ENCODE measurements at regions not wholly inside any gene's neighbourhood (a gene's known extent, or its start where the extent isn't known, plus 50 kb on each side); places are given as distances from the start of the nearest gene placed in this dataset.

GRCh38 chr21:36564647-36565046 lies 84.7 kb upstream of the CLDN14 start:
- DNase-seq (ENCODE audit: low read depth): no peak
- no peak overlapping the region for H3K4me3 ChIP-seq (ENCODE audit: low read depth, low read length)
- TF ChIP-seq, protein P1, sequence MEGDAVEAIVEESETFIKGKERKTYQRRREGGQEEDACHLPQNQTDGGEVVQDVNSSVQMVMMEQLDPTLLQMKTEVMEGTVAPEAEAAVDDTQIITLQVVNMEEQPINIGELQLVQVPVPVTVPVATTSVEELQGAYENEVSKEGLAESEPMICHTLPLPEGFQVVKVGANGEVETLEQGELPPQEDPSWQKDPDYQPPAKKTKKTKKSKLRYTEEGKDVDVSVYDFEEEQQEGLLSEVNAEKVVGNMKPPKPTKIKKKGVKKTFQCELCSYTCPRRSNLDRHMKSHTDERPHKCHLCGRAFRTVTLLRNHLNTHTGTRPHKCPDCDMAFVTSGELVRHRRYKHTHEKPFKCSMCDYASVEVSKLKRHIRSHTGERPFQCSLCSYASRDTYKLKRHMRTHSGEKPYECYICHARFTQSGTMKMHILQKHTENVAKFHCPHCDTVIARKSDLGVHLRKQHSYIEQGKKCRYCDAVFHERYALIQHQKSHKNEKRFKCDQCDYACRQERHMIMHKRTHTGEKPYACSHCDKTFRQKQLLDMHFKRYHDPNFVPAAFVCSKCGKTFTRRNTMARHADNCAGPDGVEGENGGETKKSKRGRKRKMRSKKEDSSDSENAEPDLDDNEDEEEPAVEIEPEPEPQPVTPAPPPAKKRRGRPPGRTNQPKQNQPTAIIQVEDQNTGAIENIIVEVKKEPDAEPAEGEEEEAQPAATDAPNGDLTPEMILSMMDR (conservative IDR thresholded peaks at IDR 0.05; ENCODE audit: low read depth, low read length): no peak

DNA sequence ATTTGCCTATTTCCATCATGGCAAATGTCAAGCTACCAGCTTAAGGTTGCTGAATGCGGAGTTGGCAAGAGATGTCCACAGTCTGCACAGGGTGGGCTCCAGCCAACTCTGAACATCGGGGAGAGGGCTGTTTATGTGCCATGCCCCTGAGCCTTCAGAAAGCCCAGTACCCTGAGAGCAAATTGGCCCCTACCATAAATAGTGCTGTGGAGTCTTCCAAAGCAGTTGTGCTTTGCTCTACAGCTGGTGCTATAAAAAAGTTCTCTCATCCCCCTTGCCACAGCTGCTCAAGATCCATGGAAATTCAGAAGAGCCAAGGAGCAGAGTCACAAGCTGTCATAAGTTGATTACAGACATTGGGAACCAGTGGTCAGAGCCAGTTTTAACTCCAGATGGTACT lies 85.6 kb upstream of the CLDN14 start:
- no peak for DNase-seq (ENCODE audit: low read depth)
- TF ChIP-seq, protein P1 (conservative IDR thresholded peaks at IDR 0.05; ENCODE audit: low read depth, low read length): no peak
- H3K4me3 ChIP-seq (ENCODE audit: low read depth, low read length): no peak overlapping the region

DNA sequence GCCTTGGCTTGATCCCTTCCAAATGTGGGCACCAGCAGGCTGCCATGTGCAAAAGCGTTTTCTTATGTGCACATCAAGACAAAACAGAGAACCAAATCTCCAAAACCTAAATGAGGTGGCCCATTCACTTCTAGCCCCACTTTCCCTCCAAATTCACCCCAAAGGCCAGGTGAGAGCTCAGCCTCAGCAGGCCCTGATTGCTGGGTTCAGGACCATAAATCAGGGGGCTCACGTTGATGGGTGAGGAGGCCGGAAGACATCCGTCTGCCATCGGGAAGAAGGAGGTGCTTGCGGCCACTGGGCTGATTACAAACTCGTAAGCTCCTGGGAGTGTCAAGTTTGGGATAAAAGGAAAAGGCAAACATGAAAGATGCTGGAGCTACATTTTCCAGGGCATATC lies 86.7 kb upstream of the CLDN14 start:
- H3K4me3 ChIP-seq (ENCODE audit: low read depth, low read length): no peak overlapping the region
- TF ChIP-seq, protein P1 (conservative IDR thresholded peaks at IDR 0.05; ENCODE audit: low read depth, low read length): no peak
- no peak for DNase-seq (ENCODE audit: low read depth)

- H3K4me3 ChIP-seq (ENCODE audit: low read depth, low read length): no peak overlapping the region
- TF ChIP-seq, protein P1 (conservative IDR thresholded peaks at IDR 0.05; ENCODE audit: low read depth, low read length): no peak
- no peak for DNase-seq (ENCODE audit: low read depth)
Measured at GRCh38 chr21:36567216-36567885, 87.4 kb upstream of the CLDN14 start.

- TF ChIP-seq, protein P1 (conservative IDR thresholded peaks at IDR 0.05; ENCODE audit: low read depth, low read length): no peak
Measured at GRCh38 chr21:36569511-36569910, 89.6 kb upstream of the CLDN14 start.

DNA sequence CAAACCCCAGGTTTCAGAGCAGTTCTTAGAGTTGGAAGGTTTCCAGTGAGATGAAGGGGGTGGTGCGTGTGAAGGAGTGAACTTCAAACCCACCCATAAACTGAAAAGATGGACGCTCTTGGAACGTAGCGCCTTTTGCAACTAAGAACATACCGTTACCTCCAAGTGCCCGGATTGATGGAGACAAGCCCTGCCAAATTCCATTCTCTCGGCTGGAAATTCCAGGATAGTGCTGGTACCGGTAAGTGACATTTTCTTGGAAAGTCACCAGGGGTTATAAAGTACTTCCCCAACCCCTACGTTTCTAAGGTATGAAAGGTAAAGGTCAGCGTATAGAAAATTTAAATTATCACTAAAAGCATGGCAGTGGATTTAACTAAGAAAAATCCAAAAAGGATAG lies 91.6 kb upstream of the CLDN14 start:
- TF ChIP-seq, protein P1 (conservative IDR thresholded peaks at IDR 0.05; ENCODE audit: low read depth, low read length): no peak
- no peak overlapping the region for H3K4me3 ChIP-seq (ENCODE audit: low read depth, low read length)
- DNase-seq (ENCODE audit: low read depth): no peak

More at GRCh38 chr21:36569511-36569910, 89.6 kb upstream of the CLDN14 start:
- no peak overlapping the region for H3K4me3 ChIP-seq (ENCODE audit: low read depth, low read length)
- DNase-seq (ENCODE audit: low read depth): no peak

DNA sequence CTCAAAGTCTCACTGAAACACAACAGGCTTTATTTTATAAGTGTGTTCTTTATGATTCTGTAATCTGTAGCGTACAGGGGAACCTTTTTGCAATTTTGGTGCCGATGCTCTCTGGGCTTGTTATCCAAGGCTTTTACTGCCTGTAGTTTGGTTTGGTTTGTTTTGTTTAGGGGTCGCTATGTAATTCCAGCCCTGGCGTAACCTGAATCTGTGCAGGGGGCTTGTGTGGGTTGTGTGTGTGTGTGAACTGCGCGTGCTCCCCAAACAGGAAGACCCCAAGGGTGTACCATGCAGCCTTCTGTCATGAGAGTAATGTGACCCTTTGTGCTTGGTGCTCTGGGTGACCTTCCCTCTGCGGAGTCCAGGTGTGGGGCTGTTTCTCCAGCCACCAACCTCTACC lies 92.1 kb upstream of the CLDN14 start:
- no peak overlapping the region for H3K4me3 ChIP-seq (ENCODE audit: low read depth, low read length)
- TF ChIP-seq, protein P1 (conservative IDR thresholded peaks at IDR 0.05; ENCODE audit: low read depth, low read length): no peak
- no peak for DNase-seq (ENCODE audit: low read depth)
